Astrocyte of the hippocampus (primary cell): ENCODE measurements at regions not wholly inside any gene's neighbourhood (a gene's known extent, or its start where the extent isn't known, plus 50 kb on each side); places are given as distances from the start of the nearest gene placed in this dataset.

Experiments
- DNase-seq: peaks from one replicate; pipeline ENCODE4 v3.0.0; 2011; ENCODE audit warnings: low read depth, low spot score

DNA sequence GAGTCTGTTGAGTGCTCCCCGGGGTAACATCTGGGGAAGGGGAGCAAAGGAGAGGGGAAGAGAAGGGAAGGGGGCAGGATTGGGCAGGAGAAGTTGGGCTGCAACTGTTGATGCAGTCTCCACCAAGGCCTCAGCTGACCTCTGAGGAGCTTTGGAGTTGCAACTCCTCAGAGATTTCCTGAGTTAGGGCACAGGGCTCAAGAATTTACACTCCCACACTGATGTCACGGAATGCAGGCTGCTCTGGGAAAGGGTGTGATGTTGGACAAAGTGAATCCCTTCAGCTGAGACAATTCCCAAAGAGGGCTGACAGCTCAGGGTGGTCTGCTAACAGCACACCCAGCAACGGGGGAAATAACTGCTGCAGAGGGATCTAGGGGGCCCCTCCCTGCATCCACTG is 295.6 kb downstream of the PCNX1 start:
- DNase-seq, result no peak

DNA sequence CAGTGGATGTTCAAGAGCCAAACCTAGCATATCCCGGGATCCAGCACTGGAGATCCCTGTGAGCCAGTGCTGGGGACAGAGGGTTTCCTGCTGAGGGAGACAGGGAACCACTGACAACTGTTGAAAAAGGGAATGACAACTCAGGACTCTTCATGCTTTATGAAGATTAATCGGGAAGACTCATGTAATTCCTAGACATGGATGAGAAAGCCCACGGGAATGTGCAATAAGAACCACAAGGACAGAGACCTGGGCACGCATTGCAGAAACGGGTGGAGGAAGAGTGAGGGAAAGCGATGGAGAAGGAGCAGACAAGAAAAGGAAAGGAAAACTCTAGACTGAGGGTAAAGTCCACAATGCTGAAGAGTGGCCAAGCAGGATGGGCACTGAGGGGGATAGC is 296.0 kb downstream of the PCNX1 start:
- no peak for DNase-seq

DNA sequence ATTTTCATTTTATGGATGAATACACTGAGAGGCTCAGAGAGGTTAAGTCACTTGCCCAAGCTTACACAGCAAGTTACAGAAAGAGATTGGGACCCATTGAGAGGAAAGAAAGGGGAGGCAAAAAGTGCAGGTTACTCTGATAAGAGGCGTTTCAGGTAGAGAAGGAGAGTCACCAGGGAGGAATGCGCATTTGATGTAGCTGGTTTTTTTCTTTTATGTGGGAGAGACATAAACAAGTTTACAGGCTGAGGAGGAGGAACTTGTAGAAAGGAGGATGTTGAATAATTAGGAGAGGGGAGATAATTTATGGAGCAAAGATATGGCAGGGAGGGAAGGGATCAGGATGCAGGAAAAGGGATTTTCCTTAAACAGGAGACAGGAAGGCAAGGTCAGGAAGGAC is 297.0 kb downstream of the PCNX1 start:
- no peak for DNase-seq

DNA sequence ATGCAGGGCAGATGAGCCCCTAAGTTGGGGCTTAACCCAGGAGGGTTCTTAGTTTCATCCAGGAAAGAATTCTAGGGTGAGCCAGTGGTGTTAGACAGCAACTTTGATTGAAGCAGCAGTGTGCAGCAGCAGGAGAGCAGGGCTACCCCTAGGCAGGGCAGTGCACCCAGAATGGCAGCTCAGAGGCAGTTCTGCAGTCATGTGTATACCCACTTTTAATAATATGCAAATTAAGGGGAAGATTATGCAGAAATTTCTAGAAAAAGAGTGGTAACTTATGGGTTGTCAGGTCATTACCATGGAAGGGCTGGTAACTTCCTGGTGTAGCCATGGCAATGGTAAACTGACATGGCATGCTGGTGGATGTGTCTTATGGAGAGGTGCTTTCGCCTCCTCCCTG is 297.5 kb downstream of the PCNX1 start:
- DNase-seq, result no peak

DNA sequence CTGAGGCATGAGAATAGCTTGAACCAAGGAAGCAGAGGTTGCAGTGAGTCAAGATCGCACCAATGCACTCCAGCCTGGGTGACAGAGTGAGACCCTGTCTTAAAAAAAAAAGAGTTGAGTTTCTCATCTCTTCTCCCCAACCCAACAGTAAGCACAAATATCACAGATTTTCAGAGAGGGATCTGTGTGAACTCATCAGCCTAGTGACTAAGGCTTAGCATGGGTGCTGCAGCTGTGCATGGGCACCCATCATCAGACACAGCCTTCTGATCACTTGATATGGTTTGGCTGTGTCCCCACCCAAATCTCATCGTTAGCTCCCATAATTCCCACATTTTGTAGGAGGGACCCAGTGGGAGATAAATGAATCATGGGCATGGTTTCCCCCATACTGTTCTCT is 298.9 kb downstream of the PCNX1 start:
- DNase-seq, result no peak

DNA sequence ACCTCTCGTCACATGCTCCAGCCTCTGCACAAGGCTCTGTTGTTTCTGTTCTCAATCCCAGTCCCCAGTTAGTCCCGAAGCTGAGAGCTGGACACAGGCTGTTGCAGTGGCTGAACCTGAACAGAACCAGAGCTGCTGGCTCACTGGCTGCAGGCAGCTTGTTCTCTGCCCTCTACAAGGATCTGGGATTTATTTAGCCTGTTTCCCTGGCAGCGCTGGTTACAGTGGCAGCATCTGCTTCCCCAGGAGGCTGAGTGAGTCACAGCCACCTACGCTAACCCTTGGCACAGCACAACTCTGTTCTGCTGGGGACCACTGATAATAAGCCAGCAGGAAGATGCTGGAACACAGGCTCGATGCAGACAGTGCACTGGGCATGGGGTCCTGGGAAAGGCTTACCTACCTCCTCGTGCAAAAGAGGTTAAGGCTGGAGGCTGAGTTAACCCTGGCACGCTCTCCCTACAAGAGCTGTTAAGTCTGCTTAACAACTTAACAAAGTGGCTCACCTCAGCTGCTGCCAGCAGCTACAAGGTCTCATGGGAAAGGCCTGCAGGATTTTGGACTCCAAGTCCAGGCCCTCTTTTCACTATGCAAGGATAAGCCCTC is 299.6 kb downstream of the PCNX1 start:
- peak; percentile 91 for DNase-seq

DNA sequence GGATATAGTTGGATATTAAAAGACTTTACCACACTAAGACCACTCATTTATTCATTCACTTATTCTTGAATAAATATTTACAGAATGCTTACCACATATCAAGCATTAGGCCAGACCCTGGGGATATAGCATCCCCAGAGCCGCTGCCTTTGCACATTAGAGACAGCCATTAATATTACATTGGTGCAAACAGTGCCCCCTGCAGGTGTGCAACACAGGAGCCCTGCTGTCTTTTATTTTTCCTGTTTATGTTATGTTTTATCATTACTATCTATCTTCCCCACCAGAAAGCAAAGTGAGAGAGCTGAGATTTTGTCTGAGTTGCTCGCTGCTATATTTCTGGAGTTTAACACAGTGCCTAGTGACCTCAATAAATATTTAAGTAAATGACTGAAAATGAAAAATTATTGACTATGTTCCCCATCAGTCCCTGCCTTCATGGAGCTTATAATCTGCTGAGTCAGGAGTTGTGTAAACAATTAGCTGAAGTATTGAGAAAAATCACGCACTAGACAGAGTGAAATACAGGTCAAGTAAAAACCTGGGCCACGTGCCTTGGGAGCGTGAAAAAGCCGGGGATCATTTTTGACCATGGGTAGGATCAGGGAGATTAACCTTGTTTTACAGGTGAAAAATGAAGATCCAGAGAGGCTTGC is 301.6 kb downstream of the PCNX1 start:
- no peak for DNase-seq

DNA sequence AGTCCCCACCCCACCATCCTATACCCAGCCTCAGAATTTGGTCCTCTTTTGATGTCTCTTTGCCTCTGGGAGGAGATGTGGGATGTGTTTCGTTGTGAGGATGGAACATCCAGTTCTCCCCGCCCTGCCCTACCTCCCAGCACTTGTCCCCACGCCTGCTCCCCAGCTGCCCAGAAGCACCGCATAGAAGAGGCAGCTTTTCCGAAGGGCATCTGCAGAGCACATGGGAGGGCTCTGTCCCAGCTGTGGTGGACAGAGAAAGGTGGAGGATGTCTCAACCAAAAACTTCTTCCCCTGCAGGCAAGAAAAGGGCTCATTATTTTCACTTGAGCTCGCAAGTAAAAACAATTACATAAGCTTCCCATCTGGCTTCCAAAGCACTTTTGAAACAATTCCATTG is 302.6 kb downstream of the PCNX1 start:
- no peak for DNase-seq

DNA sequence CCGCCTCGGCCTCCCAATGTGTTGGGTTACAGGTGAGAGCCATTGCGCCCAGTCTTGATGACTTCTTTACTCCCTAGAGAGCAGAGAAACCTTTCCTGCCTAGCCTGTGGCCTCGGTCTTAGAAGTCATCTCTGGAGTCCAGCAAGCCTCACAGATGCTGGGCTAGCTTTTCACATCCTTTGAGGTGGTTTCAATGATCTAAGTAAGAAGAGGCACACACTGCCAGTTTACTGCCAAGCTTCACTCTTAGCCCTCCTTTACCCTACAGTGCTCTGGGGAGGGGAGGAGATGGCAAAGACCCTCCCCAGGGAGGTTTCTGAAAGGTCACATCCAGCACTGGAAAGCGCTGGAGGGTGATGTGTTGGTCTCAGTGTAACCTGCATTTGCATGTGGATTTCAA is 304.8 kb downstream of the PCNX1 start:
- DNase-seq, result no peak

DNA sequence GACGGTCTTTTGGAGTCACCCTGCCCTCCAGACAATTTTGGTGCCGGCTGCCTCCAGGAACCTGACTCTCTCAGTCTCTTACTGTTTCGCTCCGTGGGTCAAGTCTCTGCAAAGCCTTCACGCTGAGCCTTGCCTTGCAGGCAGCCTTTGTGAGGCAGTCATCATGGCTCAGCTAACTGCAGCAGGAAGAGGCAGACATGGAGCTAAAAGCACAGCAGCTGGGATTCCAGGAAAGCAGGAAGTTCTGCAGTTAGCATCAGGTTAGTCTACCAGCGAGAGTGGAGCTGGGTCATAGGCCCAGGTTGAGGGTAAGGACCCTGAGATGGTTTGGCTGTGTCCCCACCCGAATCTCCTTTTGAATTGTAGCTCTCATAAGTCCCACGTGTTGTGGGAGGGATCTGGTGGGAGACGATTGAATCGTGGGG is 305.4 kb downstream of the PCNX1 start:
- no peak for DNase-seq

DNA sequence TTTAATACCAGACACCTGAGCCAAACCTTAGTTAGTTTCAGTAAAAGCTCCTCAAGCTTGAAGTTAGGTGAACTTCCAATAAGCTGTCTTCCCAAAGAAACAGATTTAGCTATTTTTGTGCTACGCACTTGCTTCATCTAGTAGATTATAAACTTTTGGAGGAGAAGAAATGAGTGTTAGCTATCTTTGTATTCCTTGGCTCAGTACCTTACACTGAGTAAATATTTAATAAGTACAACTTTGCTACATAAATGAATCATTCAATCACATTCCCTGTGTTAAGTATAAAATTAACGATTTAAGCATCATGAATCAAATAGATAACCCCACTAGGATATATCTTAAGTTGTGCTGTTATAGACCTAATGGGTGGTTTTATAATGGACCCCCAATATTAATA is 307.0 kb downstream of the PCNX1 start:
- no peak for DNase-seq

DNA sequence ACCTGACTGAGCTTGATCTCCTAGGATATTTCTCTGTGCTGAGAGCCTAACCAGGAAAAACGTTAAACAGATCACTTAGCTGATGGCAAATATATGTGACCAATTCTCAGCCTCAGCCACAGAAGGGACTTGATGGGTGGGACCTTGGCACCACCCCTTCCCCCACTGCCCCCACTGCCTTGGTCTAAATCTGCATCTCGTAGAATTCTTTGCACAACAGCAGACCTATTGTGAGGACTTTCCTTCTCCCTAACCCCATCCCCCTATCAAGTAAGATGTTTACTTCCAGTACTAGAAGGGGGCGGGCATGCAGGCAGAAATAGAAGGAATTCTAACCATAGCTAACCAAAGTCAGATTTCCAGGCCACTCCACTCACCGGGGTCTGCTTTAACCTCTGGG is 313.2 kb downstream of the PCNX1 start:
- no peak for DNase-seq

DNA sequence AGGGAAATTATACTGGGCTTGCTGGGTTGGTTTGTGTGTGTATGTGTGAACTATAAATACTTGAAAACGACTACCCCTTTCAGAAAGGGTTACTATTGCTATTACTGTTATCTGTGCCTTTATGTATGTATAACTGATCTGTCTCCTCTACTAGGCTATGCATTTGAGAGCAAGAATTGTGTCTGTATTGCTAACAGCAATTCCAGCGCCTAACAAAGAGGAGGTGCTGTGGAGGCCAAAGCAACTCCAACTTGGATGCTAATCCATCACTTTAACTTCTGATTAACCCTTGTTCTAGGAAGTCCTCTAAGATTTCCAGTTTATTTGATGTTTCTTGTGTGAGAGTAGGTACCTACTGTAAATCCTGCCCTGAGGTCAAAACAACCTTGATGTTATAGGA is 313.9 kb downstream of the PCNX1 start:
- no peak for DNase-seq

DNA sequence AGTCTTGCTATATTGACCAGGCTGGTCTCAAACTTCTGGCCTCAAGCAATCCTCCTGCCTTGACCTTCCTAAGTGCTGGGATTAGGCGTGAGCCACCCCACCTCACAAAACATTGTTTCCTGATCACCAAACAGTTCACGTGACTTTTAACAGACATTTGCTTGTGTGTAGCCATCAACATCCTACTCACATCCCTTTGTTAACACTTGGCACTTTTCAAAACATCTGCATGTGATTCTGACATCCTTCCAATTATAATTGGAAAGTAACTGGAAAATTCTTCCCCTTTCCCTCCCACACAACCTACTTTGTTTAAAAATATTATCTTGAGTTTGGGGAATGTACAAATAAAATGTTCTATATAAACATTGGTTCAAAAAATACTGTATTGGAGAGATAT is 317.9 kb downstream of the PCNX1 start:
- no peak for DNase-seq

DNA sequence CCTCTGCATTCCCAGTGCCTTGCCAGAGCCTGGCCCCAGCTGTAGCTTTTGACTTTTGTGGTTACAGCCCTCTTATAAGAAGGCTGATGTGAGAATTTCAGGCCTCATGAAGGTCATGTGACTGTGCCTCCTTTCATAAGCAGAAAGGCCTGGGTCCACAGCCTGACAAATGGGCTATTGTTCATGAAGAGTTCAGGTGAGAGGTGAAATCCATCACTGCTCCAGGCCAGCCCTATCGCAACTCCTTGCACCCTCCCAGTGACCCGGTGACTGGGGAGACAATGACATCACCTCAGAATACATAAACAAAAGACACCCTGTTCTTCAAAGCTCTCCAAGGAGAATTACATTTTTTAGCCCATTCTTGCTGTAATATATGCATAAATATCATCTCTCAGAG is 321.5 kb downstream of the PCNX1 start:
- no peak for DNase-seq

DNA sequence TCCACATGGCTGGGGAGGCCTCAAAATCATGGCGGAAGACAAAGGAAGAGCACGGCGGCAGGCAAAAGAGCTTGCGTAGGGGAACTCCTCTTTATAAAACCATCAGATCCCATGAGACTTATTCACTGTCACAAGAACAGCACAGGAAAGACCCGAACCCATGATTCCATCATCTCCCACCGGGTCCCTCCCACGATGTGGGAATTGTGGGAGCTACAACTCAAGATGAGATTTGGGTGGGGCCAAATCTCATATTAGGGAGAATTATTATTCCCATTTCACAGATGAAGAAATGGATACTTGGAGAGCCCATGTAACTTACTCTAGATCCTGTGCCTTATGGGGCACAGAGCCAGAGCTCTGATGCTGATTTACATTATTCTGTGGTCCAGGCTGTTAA is 322.6 kb downstream of the PCNX1 start:
- DNase-seq, result peak; percentile 32

DNA sequence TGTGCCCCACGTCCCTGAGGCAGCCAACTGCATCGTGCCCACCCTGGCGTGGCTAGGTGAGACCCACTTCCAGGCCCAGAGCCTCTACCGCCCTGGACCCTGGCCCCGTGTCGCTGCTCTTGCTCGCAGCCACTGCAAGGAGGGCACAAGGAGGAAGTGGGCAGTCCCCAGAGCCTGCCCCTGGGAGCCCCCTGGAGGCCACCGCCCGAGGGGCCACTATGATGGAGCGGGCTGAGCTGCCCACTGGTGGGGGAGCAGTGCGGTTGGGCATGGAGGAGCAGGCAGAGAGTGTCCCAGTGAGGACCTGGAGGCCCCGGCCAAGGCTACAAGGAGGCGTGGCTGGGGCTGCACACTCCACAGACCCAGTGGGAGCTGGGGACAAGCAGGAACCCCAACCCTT is 323.6 kb downstream of the PCNX1 start:
- DNase-seq, result no peak

DNA sequence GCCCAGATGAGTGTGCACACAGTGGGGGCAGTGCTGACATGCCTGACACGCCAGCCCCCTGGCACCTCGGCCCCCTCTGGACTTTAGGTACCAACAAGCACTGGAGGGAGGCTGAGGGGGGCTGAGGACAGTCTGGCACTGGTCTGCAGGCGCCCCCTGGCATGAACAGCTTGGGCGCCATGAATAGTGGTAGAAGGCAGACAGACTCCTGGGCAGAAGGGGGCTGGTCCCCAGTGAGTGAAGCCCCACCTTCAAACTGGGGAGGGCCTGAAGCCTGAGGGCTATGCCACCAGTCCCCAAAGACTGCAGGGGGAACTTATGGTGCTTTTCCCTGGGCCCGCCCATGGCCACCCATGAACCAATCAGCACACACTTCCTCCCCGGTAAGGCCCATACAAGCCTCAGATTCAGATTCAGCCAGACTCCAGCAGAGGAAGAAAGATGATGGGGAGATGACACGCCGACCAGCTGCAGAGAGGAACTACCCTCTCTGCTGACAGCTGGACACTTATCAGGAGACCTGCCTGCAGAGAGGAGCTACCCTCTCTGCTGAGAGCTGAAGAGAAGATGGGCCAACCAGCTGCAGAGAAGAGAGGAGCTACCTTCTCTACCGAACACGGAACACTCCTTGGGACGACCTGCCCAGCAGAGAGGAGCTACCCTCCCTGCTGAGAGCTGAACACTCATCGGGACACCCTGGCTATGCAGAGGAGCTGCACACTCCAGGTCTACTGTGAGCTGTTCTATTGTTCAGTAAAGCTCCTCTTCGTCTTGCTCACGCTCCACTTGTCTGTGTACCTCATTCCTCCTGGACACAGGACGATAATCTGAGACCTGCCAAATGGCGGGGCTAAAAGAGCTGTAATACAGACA is 324.5 kb downstream of the PCNX1 start:
- DNase-seq, result no peak

DNA sequence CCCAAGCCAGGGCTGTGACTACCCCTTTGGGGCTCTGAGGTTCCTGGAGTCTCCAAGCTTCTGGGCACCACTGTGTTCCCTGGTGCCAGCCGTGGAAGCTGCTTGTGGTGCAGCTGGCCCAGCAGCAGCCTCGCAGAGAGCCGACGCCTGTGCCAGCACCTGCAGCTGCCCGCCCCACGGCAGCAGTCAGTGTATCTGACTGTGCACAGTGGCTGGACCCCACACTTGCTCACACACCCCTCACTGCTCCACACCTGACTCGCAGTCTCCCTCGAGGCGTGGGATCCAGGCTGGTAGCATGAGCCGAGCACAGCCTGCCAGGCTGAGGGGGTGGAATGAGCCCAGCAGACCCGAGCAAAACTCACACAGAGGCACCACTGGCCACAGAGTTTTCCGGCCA is 325.2 kb downstream of the PCNX1 start:
- no peak for DNase-seq

DNA sequence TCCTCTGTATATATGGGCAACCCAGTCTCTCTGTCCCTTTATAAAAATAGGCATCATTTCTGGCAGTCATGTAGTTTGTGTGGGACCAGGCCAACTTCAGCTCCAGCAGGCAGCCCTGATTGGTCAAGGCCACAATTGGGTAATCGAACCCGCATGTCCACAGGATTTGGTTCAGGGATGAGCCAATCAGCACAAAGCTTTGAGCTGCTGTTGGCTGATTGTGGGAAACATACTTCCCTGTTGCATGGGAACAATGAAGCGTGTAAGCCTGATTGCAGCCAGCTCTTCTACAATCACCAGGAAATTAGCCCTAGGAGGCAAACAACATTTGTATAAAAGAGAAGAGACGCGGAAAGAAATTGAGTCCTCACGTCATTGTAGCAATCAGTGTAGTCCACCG is 328.6 kb downstream of the PCNX1 start:
- peak; percentile 38 for DNase-seq

DNA sequence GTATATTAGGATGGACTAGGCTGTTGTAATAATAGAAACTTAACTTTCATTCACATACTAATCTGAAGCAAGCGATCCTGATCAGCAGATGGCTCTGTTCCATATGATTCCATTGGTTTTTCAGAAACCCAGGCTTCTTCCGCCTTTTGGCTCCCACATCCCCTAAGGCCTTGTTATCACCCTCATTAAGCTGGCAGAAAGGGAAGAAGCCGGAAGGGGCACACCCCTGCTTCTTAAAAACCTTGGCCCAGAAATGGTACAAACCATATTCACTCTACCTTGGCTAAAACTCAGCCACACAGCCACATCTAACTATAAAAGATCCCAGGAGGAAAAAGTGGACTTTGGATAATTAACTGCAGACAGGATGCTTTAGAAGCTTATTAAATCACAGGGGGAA is 329.2 kb downstream of the PCNX1 start:
- no peak for DNase-seq

DNA sequence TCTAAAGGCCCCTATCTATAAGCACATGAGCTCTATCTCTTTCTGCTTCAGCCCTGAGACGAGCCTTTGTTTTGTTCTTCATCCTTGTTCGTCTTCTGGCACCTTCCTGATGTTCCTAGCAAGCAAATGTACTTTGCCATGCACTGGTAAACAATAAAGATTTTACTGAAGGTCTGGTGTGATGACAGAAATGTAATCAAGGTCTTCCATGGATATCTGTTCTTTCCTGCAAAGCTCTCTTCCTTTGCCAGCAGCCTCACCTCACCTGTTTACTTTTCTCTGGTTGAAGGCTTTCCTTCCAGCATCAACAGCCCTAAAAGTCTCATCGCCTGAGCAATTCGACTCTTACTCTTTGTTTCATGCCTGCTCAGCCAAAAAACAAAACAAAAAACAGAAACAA is 330.3 kb downstream of the PCNX1 start:
- no peak for DNase-seq

DNA sequence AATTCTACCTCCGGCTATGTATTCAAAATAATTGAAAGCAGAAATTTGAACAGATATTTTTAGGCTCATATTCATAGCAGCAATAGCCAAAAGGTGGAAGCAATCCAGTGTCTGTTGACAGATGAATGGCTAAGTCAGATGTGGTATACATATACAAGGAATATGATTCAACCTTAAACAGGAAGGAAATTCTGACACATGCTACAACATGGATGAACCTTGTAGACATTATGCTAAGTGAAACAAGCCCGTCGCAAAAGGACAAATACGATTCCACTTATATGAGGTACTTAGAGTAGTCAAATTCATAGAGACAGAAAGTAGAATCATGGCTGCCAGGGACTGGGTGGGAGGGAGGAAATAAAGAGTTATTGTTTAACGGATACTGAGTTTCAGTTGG is 331.6 kb downstream of the PCNX1 start:
- DNase-seq, result no peak
